Mesenchymal stem cell (in vitro differentiated cells and primary cell): ENCODE measurements at regions not wholly inside any gene's neighbourhood (a gene's known extent, or its start where the extent isn't known, plus 50 kb on each side); places are given as distances from the start of the nearest gene placed in this dataset.

ENCODE experiments used
- DNase-seq: peaks from one replicate; pipeline ENCODE4 v3.0.0-alpha.2; 2013
- H2AFZ ChIP-seq: one replicate; pipeline ENCODE4 v1.6.1; 2013; ENCODE audit warnings: low read depth, mild to moderate bottlenecking, control low read depth, inconsistent platforms, low read length, moderate library complexity
- H2AK5ac ChIP-seq: 2 replicates; pipeline ENCODE4 v1.6.1; 2013; ENCODE audit warnings: low read length, moderate library complexity, mild to moderate bottlenecking, inconsistent platforms; ENCODE audit not compliant: severe bottlenecking
- H2BK120ac ChIP-seq: one replicate; pipeline ENCODE4 v1.6.1; 2013; ENCODE audit warnings: low read depth, mild to moderate bottlenecking, inconsistent platforms, low read length, moderate library complexity
- H2BK12ac ChIP-seq, 2 experiments: one replicate each; pipeline ENCODE4 v1.6.1; 2013; ENCODE audit warnings: inconsistent platforms in 2 of 2, low read length in 2 of 2, mild to moderate bottlenecking in 2 of 2, moderate library complexity in 2 of 2, control low read depth in 1 of 2
- H2BK15ac ChIP-seq: one replicate; pipeline ENCODE4 v1.6.1; 2013; ENCODE audit warnings: mild to moderate bottlenecking, low read depth, inconsistent platforms; ENCODE audit not compliant: poor library complexity, severe bottlenecking
- H2BK5ac ChIP-seq: 2 replicates; pipeline ENCODE4 v1.6.1; 2013; ENCODE audit warnings: low read depth, mild to moderate bottlenecking, low read length, control low read depth, inconsistent platforms; ENCODE audit not compliant: poor library complexity, severe bottlenecking
- H3K14ac ChIP-seq, 2 experiments: one replicate each; pipeline ENCODE4 v1.6.1; 2013; ENCODE audit warnings: inconsistent platforms in 2 of 2, low read length in 2 of 2, control low read depth in 1 of 2, mild to moderate bottlenecking in 1 of 2, moderate library complexity in 1 of 2
- H3K18ac ChIP-seq, 2 experiments: one replicate each; pipeline ENCODE4 v1.6.1; 2013; ENCODE audit warnings: inconsistent platforms in 2 of 2, low read length in 2 of 2, control low read depth in 1 of 2, low read depth in 1 of 2, mild to moderate bottlenecking in 1 of 2
- H3K23ac ChIP-seq, 2 experiments: one replicate each; pipeline ENCODE4 v1.6.1; 2013; ENCODE audit warnings: inconsistent platforms in 2 of 2, low read length in 2 of 2, mild to moderate bottlenecking in 2 of 2, moderate library complexity in 2 of 2, control low read depth in 1 of 2
- H3K27ac ChIP-seq: 2 replicates; pipeline ENCODE4 v1.5.1; 2013; ENCODE audit warnings: mild to moderate bottlenecking, moderate library complexity, low read length, control low read depth, inconsistent platforms; ENCODE audit not compliant: poor library complexity, severe bottlenecking
- H3K27me3 ChIP-seq, 2 experiments: 2 replicates each; pipeline versions ENCODE4 v1.6.1 to v1.7.0; 2013; ENCODE audit warnings: low read length in 2 of 2, mild to moderate bottlenecking in 2 of 2, moderate library complexity in 2 of 2, control low read depth in 1 of 2, inconsistent platforms in 1 of 2; ENCODE audit not compliant: control insufficient read depth in 1 of 2, insufficient read depth in 1 of 2
- H3K36me3 ChIP-seq, 2 experiments: 2 replicates each; pipeline versions ENCODE4 v1.6.1 to v1.7.0; 2013; ENCODE audit warnings: low read length in 2 of 2, control low read depth in 1 of 2, inconsistent platforms in 1 of 2, low read depth in 1 of 2, mild to moderate bottlenecking in 1 of 2; ENCODE audit not compliant: insufficient read depth in 2 of 2, control insufficient read depth in 1 of 2
- H3K4ac ChIP-seq, 2 experiments: one replicate each; pipeline ENCODE4 v1.6.1; 2013; ENCODE audit warnings: inconsistent platforms in 2 of 2, low read length in 2 of 2, mild to moderate bottlenecking in 2 of 2, moderate library complexity in 2 of 2, control low read depth in 1 of 2, low read depth in 1 of 2
- H3K4me1 ChIP-seq: 2 replicates; pipeline ENCODE4 v1.6.1; 2013; ENCODE audit warnings: low read depth, low read length, control low read depth; ENCODE audit not compliant: control insufficient read depth, insufficient read depth
- H3K4me2 ChIP-seq: 2 replicates; pipeline ENCODE4 v1.6.1; 2013; ENCODE audit warnings: low read length, mild to moderate bottlenecking, inconsistent platforms; ENCODE audit not compliant: poor library complexity, severe bottlenecking
- H3K4me3 ChIP-seq, 2 experiments: 2 replicates each; pipeline versions ENCODE4 v1.5.1 to v1.7.0; 2013; ENCODE audit warnings: low read length in 2 of 2, mild to moderate bottlenecking in 2 of 2, control low read depth in 1 of 2, low read depth in 1 of 2; ENCODE audit not compliant: insufficient read depth in 1 of 2
- H3K79me1 ChIP-seq: replicated peaks from 2 replicates; pipeline ENCODE4 v1.6.1; 2013; ENCODE audit warnings: mild to moderate bottlenecking, control low read depth, low read length, inconsistent platforms; ENCODE audit not compliant: poor library complexity, severe bottlenecking
- H3K9ac ChIP-seq: 2 replicates; pipeline ENCODE4 v1.7.0; 2013; ENCODE audit warnings: mild to moderate bottlenecking, low read length, moderate library complexity
- H3K9me3 ChIP-seq: 2 replicates; pipeline ENCODE4 v1.7.0; 2013; ENCODE audit warnings: mild to moderate bottlenecking, low read length; ENCODE audit not compliant: control insufficient read depth
- H4K8ac ChIP-seq: one replicate; pipeline ENCODE4 v1.6.1; 2013; ENCODE audit warnings: inconsistent platforms, mild to moderate bottlenecking, low read length, moderate library complexity
- H4K91ac ChIP-seq: one replicate; pipeline ENCODE4 v1.6.1; 2013; ENCODE audit warnings: mild to moderate bottlenecking, low read length, inconsistent platforms
- WGBS: methylation state at CpG from one replicate; pipeline ENCODE4 v1.1.7; 2013; ENCODE audit warnings: mixed read lengths; 5-methylcytosine and 5-hydroxymethylcytosine counted together

GRCh38 chr9:75669721-75670120 is 220.8 kb upstream of the PCSK5 start:
- H3K14ac ChIP-seq: no peak overlapping the region
- no peaks in the 10 kb centered on the region for H3K79me1 ChIP-seq
- no peak overlapping the region for H2BK120ac ChIP-seq
- H4K91ac ChIP-seq: no peak overlapping the region
- no peaks in the 10 kb centered on the region for H3K36me3 ChIP-seq
- H3K9me3 ChIP-seq: peaks cover 5% of the 10 kb centered on the region
- no peak overlapping the region for H3K4me2 ChIP-seq
- no peak overlapping the region for H3K4me3 ChIP-seq
- no peak overlapping the region for H2BK15ac ChIP-seq
- WGBS: 8% methylated on average over 2 of the region's 2 CpGs
- no peak overlapping the region for H2AFZ ChIP-seq
- H2BK5ac ChIP-seq: no peak overlapping the region
- no peak overlapping the region for H2AK5ac ChIP-seq
- H2BK12ac ChIP-seq: no peak overlapping the region
- DNase-seq: no peak
- H3K9ac ChIP-seq: no peak overlapping the region
- H3K18ac ChIP-seq: no peak overlapping the region
- H3K23ac ChIP-seq: no peak overlapping the region
- H3K27me3 ChIP-seq: no peaks in the 10 kb centered on the region
- H3K27ac ChIP-seq: no peak overlapping the region
- H3K4ac ChIP-seq: no peak overlapping the region
- no peaks in the 10 kb centered on the region for H3K4me1 ChIP-seq
- H4K8ac ChIP-seq: no peak overlapping the region

- Histone ChIP-seq H3K18ac (no peak overlapping the region), H2BK120ac (no peak overlapping the region), H2BK5ac (no peak overlapping the region), H2AK5ac (no peak overlapping the region), H3K4me1 (no peaks in the 10 kb centered on the region), H3K4ac (no peak overlapping the region), H2AFZ (no peak overlapping the region), H3K79me1 (no peaks in the 10 kb centered on the region), H3K27me3 (no peaks in the 10 kb centered on the region), H3K9me3 (peaks cover 5% of the 10 kb centered on the region), H4K91ac (no peak overlapping the region), H2BK12ac (no peak overlapping the region), H3K27ac (no peak overlapping the region), H3K4me2 (no peak overlapping the region), H3K23ac (no peak overlapping the region), H2BK15ac (no peak overlapping the region), H3K14ac (no peak overlapping the region), H3K36me3 (no peaks in the 10 kb centered on the region), H3K9ac (no peak overlapping the region), H3K4me3 (no peak overlapping the region), H4K8ac (no peak overlapping the region)
- no peak for DNase-seq
- 59% methylated on average over 1 of the region's 1 CpG for WGBS
Measured at GRCh38 chr9:75671354-75671753, 219.1 kb upstream of the PCSK5 start.

- no CpG with 5 or more reads among the region's 1 CpG for WGBS
Measured at GRCh38 chr9:75672478-75672877, 218.0 kb upstream of the PCSK5 start.

GRCh38 chr9:75683591-75683990 is 206.9 kb upstream of the PCSK5 start:
- H3K4me1 ChIP-seq: no peaks in the 10 kb centered on the region

More at GRCh38 chr9:75672478-75672877, 218.0 kb upstream of the PCSK5 start:
- DNase-seq: no peak
- Histone ChIP-seq H2AK5ac (no peak overlapping the region), H2AFZ (no peak overlapping the region), H3K27ac (no peak overlapping the region), H3K27me3 (no peaks in the 10 kb centered on the region), H2BK120ac (no peak overlapping the region), H4K8ac (no peak overlapping the region), H3K4me1 (no peaks in the 10 kb centered on the region), H2BK12ac (no peak overlapping the region), H2BK15ac (no peak overlapping the region), H4K91ac (no peak overlapping the region), H3K36me3 (no peaks in the 10 kb centered on the region), H2BK5ac (no peak overlapping the region), H3K4me2 (no peak overlapping the region), H3K14ac (no peak overlapping the region), H3K9me3 (peaks cover 5% of the 10 kb centered on the region), H3K23ac (no peak overlapping the region), H3K9ac (no peak overlapping the region), H3K4ac (no peak overlapping the region), H3K18ac (no peak overlapping the region), H3K4me3 (no peak overlapping the region), H3K79me1 (no peaks in the 10 kb centered on the region)

More at GRCh38 chr9:75683591-75683990, 206.9 kb upstream of the PCSK5 start:
- H3K14ac ChIP-seq: no peak overlapping the region
- H3K27ac ChIP-seq: no peak overlapping the region
- H3K9me3 ChIP-seq: no peaks in the 10 kb centered on the region
- H2AK5ac ChIP-seq: no peak overlapping the region
- H4K8ac ChIP-seq: no peak overlapping the region
- H2BK12ac ChIP-seq: no peak overlapping the region
- no peak for DNase-seq
- no peak overlapping the region for H3K4me2 ChIP-seq
- H2BK120ac ChIP-seq: no peak overlapping the region
- no peaks in the 10 kb centered on the region for H3K27me3 ChIP-seq
- H2BK5ac ChIP-seq: no peak overlapping the region
- H3K23ac ChIP-seq: no peak overlapping the region
- H3K4me3 ChIP-seq: no peak overlapping the region
- no peak overlapping the region for H3K4ac ChIP-seq
- H3K79me1 ChIP-seq: no peaks in the 10 kb centered on the region
- no peak overlapping the region for H2AFZ ChIP-seq
- H4K91ac ChIP-seq: no peak overlapping the region
- H3K36me3 ChIP-seq: no peaks in the 10 kb centered on the region
- H3K9ac ChIP-seq: no peak overlapping the region
- H3K18ac ChIP-seq: no peak overlapping the region
- no CpG with 5 or more reads among the region's 1 CpG for WGBS
- H2BK15ac ChIP-seq: no peak overlapping the region
